Kidney (tissue), 13 donors: ENCODE measurements at regions not wholly inside any gene's neighbourhood (a gene's known extent, or its start where the extent isn't known, plus 50 kb on each side); places are given as distances from the start of the nearest gene placed in this dataset.

Experiments used
- DNase-seq, 5 donors: peaks; one replicate each; pipeline ENCODE4 v3.0.0-alpha.2; 2013 to 2020
- FAIRE-seq: peaks from 2 replicates; lab custom pipeline; 2012; peaks lifted over from hg19 to GRCh38; lab: Jason Lieb, UNC
- H3K27ac ChIP-seq, 2 donors: one replicate each; pipeline ENCODE4 v1.7.0; 2013; ENCODE audit warnings: low read depth in 2 of 2, low read length in 2 of 2, inconsistent platforms in 1 of 2
- H3K27me3 ChIP-seq: one replicate; pipeline ENCODE4 v1.7.1; 2013; ENCODE audit warnings: low read length, inconsistent platforms; ENCODE audit not compliant: control insufficient read depth, insufficient read depth
- H3K36me3 ChIP-seq, 3 donors: one replicate each; pipeline versions ENCODE4 v1.7.0 to v1.7.1; 2013; ENCODE audit warnings: low read length in 3 of 3, control low read depth in 1 of 3, inconsistent platforms in 1 of 3; ENCODE audit not compliant: insufficient read depth in 3 of 3, control insufficient read depth in 2 of 3
- H3K4me1 ChIP-seq, 3 donors: one replicate each; pipeline versions ENCODE4 v1.7.0 to v1.7.1; 2013; ENCODE audit warnings: low read length in 3 of 3, inconsistent platforms in 1 of 3, low read depth in 1 of 3; ENCODE audit not compliant: control insufficient read depth in 2 of 3, insufficient read depth in 2 of 3
- H3K4me3 ChIP-seq, 3 donors: one replicate each; pipeline versions ENCODE4 v1.7.0 to v1.8.1; 2013; ENCODE audit warnings: low read length in 3 of 3, control low read depth in 1 of 3, inconsistent platforms in 1 of 3
- H3K9ac ChIP-seq, 3 donors: one replicate each; pipeline versions ENCODE4 v1.7.0 to v1.7.1; 2013; ENCODE audit warnings: low read length in 3 of 3, control low read depth in 1 of 3, inconsistent platforms in 1 of 3
- H3K9me3 ChIP-seq, 3 donors: one replicate each; pipeline versions ENCODE4 v1.7.0 to v1.7.1; 2013; ENCODE audit warnings: low read length in 3 of 3, control low read depth in 1 of 3, inconsistent platforms in 1 of 3; ENCODE audit not compliant: control insufficient read depth in 2 of 3, insufficient read depth in 1 of 3
- intact Hi-C: fragments of 100-400 bp; cut with DNase I; formaldehyde crosslinking; loops from one replicate; pipeline ENCODE4 v1.11.1; 2022
- TF ChIP-seq, protein P1 (sequence below): IDR thresholded peaks from 3 replicates; pipeline ENCODE4 v1.5.1; 2012; ENCODE audit warnings: mild to moderate bottlenecking, moderate library complexity, borderline replicate concordance; ENCODE audit not compliant: insufficient read depth; ENCODE audit errors: extremely low read depth
- donor health status: control.
- donor health status: control.
- donor health status: control.
- donor health status: control.
- donor health status: control.
- donor health status: DM: yes; HTN: yes; CAD: no.
- donor health status: Normal renal cell carcinoma (clear cell type).

DNA sequence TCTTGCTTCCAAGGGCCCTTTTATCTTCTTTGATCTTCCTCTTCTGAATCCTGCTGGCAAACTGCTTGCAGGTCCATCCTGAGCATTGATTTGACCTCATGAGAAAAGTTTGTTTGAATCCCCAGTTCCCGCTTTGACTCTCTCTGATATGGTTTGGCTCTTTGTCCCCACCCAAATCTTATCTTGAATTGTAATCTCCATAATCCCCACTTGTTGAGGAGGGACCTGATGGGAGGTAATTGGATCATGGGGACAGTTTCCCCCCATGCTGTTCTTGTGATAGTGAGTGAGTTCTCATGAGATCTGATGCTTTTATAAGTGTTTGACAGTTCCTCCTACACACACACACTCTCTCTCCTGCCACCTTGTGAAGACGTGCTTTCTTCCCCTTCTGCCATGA lies 126.6 kb upstream of the ARHGAP20 start:
- intact Hi-C loops, result no loop called here
- Histone ChIP-seq H3K4me3 (no peak overlapping the region), H3K9ac (no peak overlapping the region), H3K36me3 (no peaks in the 10 kb centered on the region), H3K27ac (no peak overlapping the region), H3K4me1 (no peaks in the 10 kb centered on the region), H3K9me3 (no peaks in the 10 kb centered on the region), H3K27me3 (no peaks in the 10 kb centered on the region)
- TF ChIP-seq, protein P1, sequence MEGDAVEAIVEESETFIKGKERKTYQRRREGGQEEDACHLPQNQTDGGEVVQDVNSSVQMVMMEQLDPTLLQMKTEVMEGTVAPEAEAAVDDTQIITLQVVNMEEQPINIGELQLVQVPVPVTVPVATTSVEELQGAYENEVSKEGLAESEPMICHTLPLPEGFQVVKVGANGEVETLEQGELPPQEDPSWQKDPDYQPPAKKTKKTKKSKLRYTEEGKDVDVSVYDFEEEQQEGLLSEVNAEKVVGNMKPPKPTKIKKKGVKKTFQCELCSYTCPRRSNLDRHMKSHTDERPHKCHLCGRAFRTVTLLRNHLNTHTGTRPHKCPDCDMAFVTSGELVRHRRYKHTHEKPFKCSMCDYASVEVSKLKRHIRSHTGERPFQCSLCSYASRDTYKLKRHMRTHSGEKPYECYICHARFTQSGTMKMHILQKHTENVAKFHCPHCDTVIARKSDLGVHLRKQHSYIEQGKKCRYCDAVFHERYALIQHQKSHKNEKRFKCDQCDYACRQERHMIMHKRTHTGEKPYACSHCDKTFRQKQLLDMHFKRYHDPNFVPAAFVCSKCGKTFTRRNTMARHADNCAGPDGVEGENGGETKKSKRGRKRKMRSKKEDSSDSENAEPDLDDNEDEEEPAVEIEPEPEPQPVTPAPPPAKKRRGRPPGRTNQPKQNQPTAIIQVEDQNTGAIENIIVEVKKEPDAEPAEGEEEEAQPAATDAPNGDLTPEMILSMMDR, result no peak
- no peak for FAIRE-seq
- no peak for DNase-seq

DNA sequence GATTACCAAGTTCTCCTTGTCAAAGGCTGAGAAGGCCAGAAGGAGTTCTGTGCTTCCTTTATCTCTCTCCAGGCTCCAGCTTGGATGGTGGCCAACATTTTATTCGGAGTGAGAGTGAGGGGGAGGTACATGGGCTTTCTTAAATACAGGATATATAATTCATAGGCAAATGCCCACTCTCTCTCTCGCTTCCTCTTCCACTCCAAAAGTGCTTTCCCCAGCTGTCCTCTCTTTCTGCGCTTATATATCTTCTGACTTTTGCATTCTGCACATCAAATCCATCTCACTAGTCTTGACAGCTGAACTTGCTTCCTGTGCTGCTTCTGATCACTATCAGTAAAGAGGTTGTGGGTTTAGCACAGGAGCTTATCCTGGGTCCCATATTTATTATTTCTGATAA lies 125.4 kb upstream of the ARHGAP20 start:
- FAIRE-seq, result no peak

DNA sequence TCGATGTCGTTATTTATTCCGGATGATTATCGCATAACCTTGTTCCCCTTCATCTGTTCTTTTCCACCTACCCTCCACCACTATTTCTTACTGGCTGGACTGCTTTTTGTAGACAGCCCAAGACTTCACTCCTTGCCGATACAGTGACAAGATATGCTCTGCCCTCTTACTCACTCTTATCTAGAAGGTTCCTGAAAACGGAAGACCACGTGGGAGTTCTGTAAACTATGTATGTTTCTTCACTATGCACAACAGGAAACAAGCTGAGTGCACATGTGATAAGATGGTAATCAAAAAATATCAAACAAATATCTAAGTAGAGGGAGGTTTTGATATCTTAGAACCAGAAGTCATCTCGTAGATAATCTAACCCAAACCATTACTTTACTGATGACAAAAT lies 122.9 kb upstream of the ARHGAP20 start:
- H3K9me3 ChIP-seq, result no peaks in the 10 kb centered on the region
- TF ChIP-seq, protein P1, result no peak
- intact Hi-C loops, result no loop called here
- H3K27ac ChIP-seq, result no peak overlapping the region
- no peak overlapping the region for H3K9ac ChIP-seq
- DNase-seq, result no peak
- no peak for FAIRE-seq
- no peaks in the 10 kb centered on the region for H3K27me3 ChIP-seq
- H3K4me1 ChIP-seq, result no peaks in the 10 kb centered on the region
- no peak overlapping the region for H3K4me3 ChIP-seq
- no peaks in the 10 kb centered on the region for H3K36me3 ChIP-seq

More for the DNA sequence above, 125.4 kb upstream of the ARHGAP20 start:
- H3K9ac ChIP-seq, result no peak overlapping the region
- no peaks in the 10 kb centered on the region for H3K4me1 ChIP-seq
- H3K36me3 ChIP-seq, result no peaks in the 10 kb centered on the region
- H3K9me3 ChIP-seq, result no peaks in the 10 kb centered on the region
- H3K4me3 ChIP-seq, result no peak overlapping the region
- no peaks in the 10 kb centered on the region for H3K27me3 ChIP-seq
- TF ChIP-seq, protein P1, result no peak
- intact Hi-C loops, result no loop called here
- H3K27ac ChIP-seq, result no peak overlapping the region
- peak in 2 of 5 donors; percentile 23 to 35 for DNase-seq

DNA sequence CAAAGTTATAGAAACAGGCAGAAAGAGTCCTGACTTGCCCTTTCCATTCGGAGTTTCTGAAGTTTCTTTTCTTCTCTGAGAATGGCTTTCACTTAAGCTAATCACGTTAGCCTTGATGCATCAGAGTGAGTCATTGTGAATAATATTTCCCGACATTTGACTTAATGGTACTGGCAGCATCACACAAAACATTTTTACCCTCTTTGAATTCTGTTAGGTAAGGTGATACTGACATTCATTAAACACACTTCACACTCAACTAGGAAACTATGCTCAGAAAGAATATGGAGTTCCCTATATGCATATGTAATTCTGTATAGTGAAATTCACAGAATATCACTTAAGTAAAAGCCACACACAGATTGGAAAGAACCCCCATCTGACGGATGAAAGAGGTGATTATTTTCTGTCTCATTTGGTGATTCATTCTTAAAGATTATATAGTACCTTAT lies 120.8 kb upstream of the ARHGAP20 start:
- TF ChIP-seq, protein P1, result no peak
- Histone ChIP-seq H3K27ac (no peak overlapping the region), H3K4me1 (no peaks in the 10 kb centered on the region), H3K9me3 (no peaks in the 10 kb centered on the region), H3K9ac (no peak overlapping the region), H3K27me3 (no peaks in the 10 kb centered on the region), H3K36me3 (no peaks in the 10 kb centered on the region), H3K4me3 (no peak overlapping the region)
- intact Hi-C loops, result no loop called here
- FAIRE-seq (no peak), DNase-seq (no peak)
